ENCODE measurements at regions not wholly inside any gene's neighbourhood (a gene's known extent, or its start where the extent isn't known, plus 50 kb on each side); places are given as distances from the start of the nearest gene placed in this dataset.

DNA sequence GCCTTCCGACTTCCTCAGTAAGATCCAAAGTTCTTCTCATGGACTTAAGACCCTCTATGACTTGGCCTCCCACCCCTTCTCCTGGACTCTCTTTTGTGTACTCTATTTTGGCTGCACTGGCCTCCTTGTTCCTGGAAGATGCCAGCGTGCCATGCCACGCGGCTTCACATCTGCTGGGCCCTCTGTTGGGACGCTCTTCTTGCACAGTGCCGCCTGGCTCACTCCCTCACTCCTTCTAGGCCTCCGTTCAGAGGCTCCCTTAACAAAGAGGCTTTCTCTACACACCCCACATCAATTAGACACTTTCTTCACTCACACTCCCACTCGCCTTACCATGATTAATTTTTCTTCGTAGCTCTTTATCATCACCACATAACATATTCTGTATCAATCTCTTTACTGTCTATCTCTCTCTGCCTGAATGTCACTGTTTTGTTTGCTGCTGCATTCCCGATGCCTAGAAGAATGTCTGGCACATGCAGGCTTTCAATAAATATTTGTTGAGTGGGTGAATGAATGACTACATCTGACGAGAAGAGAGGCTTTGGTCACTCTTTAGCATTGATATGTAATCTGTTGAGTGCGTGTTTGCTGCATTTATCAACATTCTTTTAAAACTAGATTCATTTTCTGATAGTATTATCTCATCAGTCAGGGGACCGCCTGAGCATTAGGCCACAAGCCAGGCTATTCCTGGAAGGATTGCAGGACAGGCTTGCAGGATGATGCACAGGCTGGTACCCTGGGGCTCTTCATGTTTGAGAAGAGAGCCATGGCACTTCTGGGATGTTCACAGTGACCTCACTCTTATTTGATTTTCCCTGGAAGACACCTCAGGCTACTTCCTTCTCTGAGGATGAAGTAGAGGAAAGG, 60.6 kb upstream of the AMPD3 start:
- Histone ChIP-seq H3K4ac (ENCODE audit: low read depth, low read length) (no peak overlapping the region), H3T11ph (ENCODE audit: low read length) (no peak overlapping the region), H2BK20ac (ENCODE audit: low read depth, low read length, poor library complexity, severe bottlenecking) (no peak overlapping the region), H3K27me3 (ENCODE audit: insufficient read depth, low read length) (no peaks in the 10 kb centered on the region), H2BK15ac (ENCODE audit: low read depth, low read length) (no peak overlapping the region), H3K56ac (ENCODE audit: insufficient read length, low read depth, low read length) (no peak overlapping the region), H3K18ac (ENCODE audit: insufficient read length, low read depth, low read length) (no peak overlapping the region), H3K9ac (ENCODE audit: extremely low read depth, insufficient read length, low read length) (no peak overlapping the region), H4K5ac (ENCODE audit: insufficient read length, low read depth, low read length) (no peak overlapping the region), H3K27ac (ENCODE audit: insufficient read length, low read depth, low read length) (no peak overlapping the region), H3K79me1 (ENCODE audit: insufficient read depth, low read depth, low read length, poor library complexity, severe bottlenecking) (no peaks in the 10 kb centered on the region), H2BK12ac (ENCODE audit: insufficient read length, low read depth, low read length) (no peak overlapping the region), H3K79me2 (ENCODE audit: insufficient read depth, low read length) (no peaks in the 10 kb centered on the region), H4K20me1 (ENCODE audit: control insufficient read depth, insufficient read depth, insufficient read length) (no peaks in the 10 kb centered on the region), H3K23ac (ENCODE audit: insufficient read length, low read depth, low read length) (no peak overlapping the region), H2BK5ac (ENCODE audit: insufficient read length, low read length) (no peak overlapping the region), H2AK5ac (ENCODE audit: insufficient read length, low read length) (no peak overlapping the region), H4K91ac (ENCODE audit: insufficient read length, low read depth, low read length) (no peak overlapping the region), H3K9me3 (ENCODE audit: control insufficient read depth, low read depth, low read length) (no peaks in the 10 kb centered on the region), H2BK120ac (ENCODE audit: low read depth, low read length, poor library complexity, severe bottlenecking) (no peak overlapping the region), H4K8ac (replicated peaks; ENCODE audit: insufficient read length, low read depth, low read length) (no peak overlapping the region), H2AFZ (ENCODE audit: low read length) (no peak overlapping the region), H3K23me2 (ENCODE audit: insufficient read length, low read depth, low read length, poor library complexity, severe bottlenecking) (no peaks in the 10 kb centered on the region), H3K4me1 (ENCODE audit: insufficient read depth, low read length) (no peaks in the 10 kb centered on the region), H3K14ac (ENCODE audit: insufficient read depth, low read length) (no peak overlapping the region), H3K4me2 (ENCODE audit: insufficient read depth, insufficient read length, low read length) (no peak overlapping the region)
- 100% methylated on average over 1 of the region's 13 CpGs for WGBS (ENCODE audit: extremely low coverage, insufficient read length, low lambda C conversion rate)
- H3K9me3 Mint-ChIP-seq = peaks cover 7 to 10% of the 10 kb centered on the region in 2 experiments; a peak in 4 of 5 replicates
- H3K27me3 Mint-ChIP-seq (ENCODE audit: low read depth) = peaks cover 10% of the 10 kb centered on the region
- no peak overlapping the region for H3K4me3 Mint-ChIP-seq
- no peak overlapping the region; a peak in 1 of 7 replicates for H3K27ac Mint-ChIP-seq
- TF ChIP-seq, protein P1, sequence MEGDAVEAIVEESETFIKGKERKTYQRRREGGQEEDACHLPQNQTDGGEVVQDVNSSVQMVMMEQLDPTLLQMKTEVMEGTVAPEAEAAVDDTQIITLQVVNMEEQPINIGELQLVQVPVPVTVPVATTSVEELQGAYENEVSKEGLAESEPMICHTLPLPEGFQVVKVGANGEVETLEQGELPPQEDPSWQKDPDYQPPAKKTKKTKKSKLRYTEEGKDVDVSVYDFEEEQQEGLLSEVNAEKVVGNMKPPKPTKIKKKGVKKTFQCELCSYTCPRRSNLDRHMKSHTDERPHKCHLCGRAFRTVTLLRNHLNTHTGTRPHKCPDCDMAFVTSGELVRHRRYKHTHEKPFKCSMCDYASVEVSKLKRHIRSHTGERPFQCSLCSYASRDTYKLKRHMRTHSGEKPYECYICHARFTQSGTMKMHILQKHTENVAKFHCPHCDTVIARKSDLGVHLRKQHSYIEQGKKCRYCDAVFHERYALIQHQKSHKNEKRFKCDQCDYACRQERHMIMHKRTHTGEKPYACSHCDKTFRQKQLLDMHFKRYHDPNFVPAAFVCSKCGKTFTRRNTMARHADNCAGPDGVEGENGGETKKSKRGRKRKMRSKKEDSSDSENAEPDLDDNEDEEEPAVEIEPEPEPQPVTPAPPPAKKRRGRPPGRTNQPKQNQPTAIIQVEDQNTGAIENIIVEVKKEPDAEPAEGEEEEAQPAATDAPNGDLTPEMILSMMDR (conservative IDR thresholded peaks at IDR 0.05) = no peak
- peaks cover 16 to 26% of the 10 kb centered on the region in 2 experiments for H3K4me1 Mint-ChIP-seq
- no peak for DNase-seq
- peaks cover 0 to 10% (median 8%) of the 10 kb centered on the region in 3 experiments for H3K36me3 Mint-ChIP-seq (ENCODE audit: insufficient read depth in 1 of 3, low read depth in 3 of 3)

Data from H9 (cell line).